Stimulated activated naive B cell treated with anti-CD40 and anti-IgM and Interleukin-4, amounts not matched to agents 10 μg/mL and 1 μg/mL and 100 μg/mL, for 72 hours (primary cell): ENCODE measurements at regions not wholly inside any gene's neighbourhood (a gene's known extent, or its start where the extent isn't known, plus 50 kb on each side); places are given as distances from the start of the nearest gene placed in this dataset.

Source experiments
- ATAC-seq, 2 donors: fragments of 150-1000 bp; cut with Tn5 transposase; replicated peaks; 2 replicates each; pipeline ENCODE4 v1.10.0; 2021; ENCODE audit warnings: moderate library complexity in 1 of 2
- DNase-seq: peaks from one replicate; pipeline ENCODE4 v3.0.0; 2021
- H3K27ac Mint-ChIP-seq: one replicate; pipeline ENCODE4 v1.8.0; 2022; ENCODE audit warnings: mild to moderate bottlenecking, mixed read lengths
- H3K27me3 Mint-ChIP-seq, 2 donors: one replicate each; pipeline ENCODE4 v1.8.0; 2022; ENCODE audit warnings: mixed read lengths in 2 of 2
- H3K36me3 Mint-ChIP-seq, 2 donors: one replicate each; pipeline ENCODE4 v1.8.0; 2022; ENCODE audit warnings: mixed read lengths in 2 of 2, mild to moderate bottlenecking in 1 of 2
- H3K4me1 Mint-ChIP-seq, 2 donors: one replicate each; pipeline ENCODE4 v1.8.0; 2022; ENCODE audit warnings: mixed read lengths in 2 of 2, mild to moderate bottlenecking in 1 of 2
- H3K4me3 Mint-ChIP-seq, 2 donors: one replicate each; pipeline ENCODE4 v1.8.0; 2022; ENCODE audit warnings: mild to moderate bottlenecking in 2 of 2, mixed read lengths in 2 of 2, moderate library complexity in 1 of 2
- H3K9me3 Mint-ChIP-seq, 2 donors: one replicate each; pipeline ENCODE4 v1.8.0; 2022; ENCODE audit warnings: mixed read lengths in 2 of 2, mild to moderate bottlenecking in 1 of 2

DNA sequence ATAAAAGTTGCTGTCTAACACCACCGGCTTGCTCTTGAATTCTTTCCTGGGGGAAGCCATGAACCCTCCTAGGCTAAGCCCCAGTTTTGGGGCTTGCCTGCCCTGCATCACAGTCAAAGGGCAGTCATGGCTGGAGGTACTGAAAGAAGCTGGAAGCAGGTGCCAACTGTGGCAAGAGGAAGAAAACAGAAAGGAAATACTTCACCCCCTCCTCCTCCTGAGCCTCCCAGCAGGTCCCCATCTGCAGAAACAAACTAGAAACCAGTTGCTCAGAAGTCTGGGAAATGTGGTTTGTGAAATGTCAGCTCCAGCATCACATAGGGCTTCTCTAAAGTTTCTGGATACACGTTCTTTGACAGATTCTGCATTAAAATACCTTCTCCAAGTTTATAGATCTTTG, 150.0 kb upstream of the PSMD7 start:
- H3K4me3 Mint-ChIP-seq: no peak overlapping the region
- peaks cover 4 to 9% of the 10 kb centered on the region in 2 donors for H3K9me3 Mint-ChIP-seq
- ATAC-seq (no peak), DNase-seq (no peak)
- no peaks in the 10 kb centered on the region for H3K4me1 Mint-ChIP-seq
- no peak overlapping the region for H3K27ac Mint-ChIP-seq
- peaks cover 6% of the 10 kb centered on the region in 2 donors for H3K27me3 Mint-ChIP-seq
- no peaks in the 10 kb centered on the region for H3K36me3 Mint-ChIP-seq

DNA sequence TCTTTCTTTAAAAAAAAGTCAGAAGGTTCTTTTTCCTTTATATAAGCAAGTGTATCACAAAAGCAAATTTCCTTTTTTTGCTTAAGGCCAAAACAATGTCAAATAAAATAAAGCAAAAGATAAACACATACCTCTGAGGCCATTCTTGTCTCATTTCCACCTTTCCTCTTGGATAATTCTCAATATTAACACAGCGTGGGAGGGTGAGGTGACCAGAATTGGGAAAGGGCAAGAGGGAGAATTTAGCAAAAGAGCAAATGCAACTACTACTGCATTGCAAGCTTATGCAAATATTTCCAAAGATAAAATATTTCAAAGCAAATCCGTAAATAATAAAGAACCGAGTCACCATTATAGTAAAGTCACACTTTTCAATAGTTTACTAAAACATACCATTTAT, 153.4 kb upstream of the PSMD7 start:
- no peaks in the 10 kb centered on the region for H3K4me1 Mint-ChIP-seq
- DNase-seq: no peak
- no peak overlapping the region for H3K4me3 Mint-ChIP-seq
- H3K27ac Mint-ChIP-seq: no peak overlapping the region
- peaks cover 6 to 11% of the 10 kb centered on the region in 2 donors for H3K27me3 Mint-ChIP-seq
- H3K36me3 Mint-ChIP-seq: no peaks in the 10 kb centered on the region
- ATAC-seq: no peak
- peaks cover 10 to 15% of the 10 kb centered on the region in 2 donors for H3K9me3 Mint-ChIP-seq

DNA sequence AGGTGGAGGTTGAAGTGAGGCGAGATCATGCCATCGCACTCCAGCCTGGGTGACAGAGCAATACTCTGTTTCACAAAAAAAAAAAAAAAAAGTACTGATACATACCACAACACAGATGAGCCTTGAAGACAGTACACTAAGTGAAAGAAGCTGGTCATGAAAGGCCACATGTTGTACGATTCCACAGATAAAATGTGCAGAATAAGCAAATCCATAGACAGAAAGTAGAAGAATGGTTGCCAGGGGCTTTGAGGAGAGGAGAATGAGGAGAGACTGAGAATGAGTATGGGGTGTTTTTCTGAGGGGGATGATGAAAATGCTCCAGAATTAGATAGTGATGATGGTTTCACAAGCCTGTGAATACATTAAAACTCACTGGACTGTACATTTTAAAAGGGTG, 155.6 kb upstream of the PSMD7 start:
- peaks cover 4 to 9% of the 10 kb centered on the region in 2 donors for H3K27me3 Mint-ChIP-seq
- DNase-seq: no peak
- no peaks in the 10 kb centered on the region for H3K4me1 Mint-ChIP-seq
- no peaks in the 10 kb centered on the region for H3K36me3 Mint-ChIP-seq
- H3K9me3 Mint-ChIP-seq: peaks cover 8 to 14% of the 10 kb centered on the region in 2 donors
- H3K4me3 Mint-ChIP-seq: no peak overlapping the region
- H3K27ac Mint-ChIP-seq: no peak overlapping the region
- no peak for ATAC-seq

DNA sequence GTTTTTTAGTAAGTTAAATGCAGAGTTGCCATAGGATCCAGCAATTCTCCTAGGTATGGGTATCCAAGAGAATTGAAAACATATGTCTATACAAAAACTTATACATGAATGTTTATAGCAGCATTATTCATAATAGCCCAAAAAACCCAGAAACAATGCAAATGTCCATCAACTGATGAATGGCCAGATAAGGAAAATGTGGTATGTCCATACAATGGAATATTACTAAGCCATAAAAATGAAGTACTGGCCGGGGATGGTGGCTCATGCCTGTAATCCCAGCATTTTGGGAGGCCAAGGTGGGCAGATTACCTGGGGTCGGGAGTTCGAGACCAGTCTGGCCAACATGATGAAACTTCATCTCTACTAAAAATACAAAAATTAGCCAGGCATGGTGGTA, 156.1 kb upstream of the PSMD7 start:
- DNase-seq: no peak

DNA sequence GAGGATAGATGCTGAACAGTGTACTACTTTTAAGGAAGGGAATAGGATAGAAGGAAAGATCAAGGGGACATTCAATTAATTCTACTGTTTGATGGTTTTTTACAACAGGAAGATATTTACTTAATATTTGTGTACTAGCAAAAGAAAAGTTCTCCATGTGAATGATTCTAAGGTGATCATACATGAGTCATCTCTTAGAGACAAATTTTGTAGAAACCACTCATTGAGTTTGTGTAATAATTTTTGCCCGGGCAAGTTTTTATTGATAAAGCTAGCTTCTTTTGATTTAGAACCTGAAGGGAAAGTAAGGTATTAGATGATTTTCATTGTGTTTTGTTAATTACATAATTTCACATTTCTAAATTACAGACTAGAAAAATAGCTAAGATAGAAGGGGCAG, 172.8 kb upstream of the PSMD7 start:
- Mint-ChIP-seq H3K9me3 (peaks cover 5% of the 10 kb centered on the region in 2 donors), H3K36me3 (no peaks in the 10 kb centered on the region), H3K4me1 (no peaks in the 10 kb centered on the region), H3K4me3 (no peak overlapping the region), H3K27ac (no peak overlapping the region), H3K27me3 (peaks cover 5 to 10% of the 10 kb centered on the region in 2 donors)
- DNase-seq (no peak), ATAC-seq (no peak)

More for the DNA sequence above, 156.1 kb upstream of the PSMD7 start:
- H3K27ac Mint-ChIP-seq: no peak overlapping the region
- no peak for ATAC-seq
- no peaks in the 10 kb centered on the region for H3K4me1 Mint-ChIP-seq
- H3K36me3 Mint-ChIP-seq: no peaks in the 10 kb centered on the region
- H3K27me3 Mint-ChIP-seq: peaks cover 0 to 5% of the 10 kb centered on the region in 2 donors
- H3K9me3 Mint-ChIP-seq: peaks cover 8 to 12% of the 10 kb centered on the region in 2 donors
- H3K4me3 Mint-ChIP-seq: no peak overlapping the region

DNA sequence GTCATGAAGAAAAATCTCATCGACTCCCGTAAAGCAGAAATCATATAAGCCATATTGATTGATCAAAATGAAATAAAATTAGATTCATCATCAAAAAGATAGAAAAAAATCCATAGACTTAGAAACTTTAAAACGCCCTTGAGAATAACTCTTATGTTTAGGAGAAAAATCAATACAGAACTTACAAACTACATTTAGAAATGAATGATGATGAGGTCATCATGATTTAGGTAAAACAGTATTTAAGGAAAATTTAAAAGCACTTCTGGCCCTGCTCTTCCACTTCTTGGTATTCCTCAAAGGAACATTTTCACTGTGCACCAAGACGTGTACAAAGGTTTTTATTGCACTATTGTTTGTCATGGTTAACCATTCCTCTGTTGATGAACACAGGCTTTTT, 173.4 kb upstream of the PSMD7 start:
- Mint-ChIP-seq H3K4me1 (no peaks in the 10 kb centered on the region), H3K27me3 (peaks cover 5 to 10% of the 10 kb centered on the region in 2 donors), H3K27ac (no peak overlapping the region), H3K9me3 (peaks cover 4 to 5% of the 10 kb centered on the region in 2 donors), H3K36me3 (no peaks in the 10 kb centered on the region), H3K4me3 (no peak overlapping the region)
- DNase-seq (no peak), ATAC-seq (no peak)

DNA sequence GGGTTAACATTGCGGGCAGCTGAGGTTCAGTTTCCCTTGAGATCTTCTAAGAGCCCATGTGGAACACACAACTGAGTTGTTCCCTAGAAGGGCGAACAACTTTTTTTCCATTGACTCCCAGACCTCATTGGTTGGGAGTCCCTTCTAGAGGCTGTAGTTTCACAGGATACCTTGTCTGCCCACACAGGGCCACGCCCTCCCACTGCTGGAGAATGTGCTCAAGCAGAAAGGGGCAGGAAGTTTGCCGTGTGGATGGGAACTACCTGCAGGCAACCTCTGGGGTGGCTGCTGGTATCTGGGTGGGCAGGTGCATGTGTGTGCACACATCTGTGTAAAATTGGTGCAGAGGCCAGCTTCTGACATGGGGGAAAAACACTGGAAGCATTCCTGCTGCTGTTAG, 178.8 kb upstream of the PSMD7 start:
- DNase-seq (no peak), ATAC-seq (no peak)
- H3K27me3 Mint-ChIP-seq: peaks cover 16 to 21% of the 10 kb centered on the region in 2 donors
- no peak overlapping the region for H3K27ac Mint-ChIP-seq
- H3K9me3 Mint-ChIP-seq: no peaks in the 10 kb centered on the region
- H3K4me1 Mint-ChIP-seq: no peaks in the 10 kb centered on the region
- H3K4me3 Mint-ChIP-seq: no peak overlapping the region
- no peaks in the 10 kb centered on the region for H3K36me3 Mint-ChIP-seq

DNA sequence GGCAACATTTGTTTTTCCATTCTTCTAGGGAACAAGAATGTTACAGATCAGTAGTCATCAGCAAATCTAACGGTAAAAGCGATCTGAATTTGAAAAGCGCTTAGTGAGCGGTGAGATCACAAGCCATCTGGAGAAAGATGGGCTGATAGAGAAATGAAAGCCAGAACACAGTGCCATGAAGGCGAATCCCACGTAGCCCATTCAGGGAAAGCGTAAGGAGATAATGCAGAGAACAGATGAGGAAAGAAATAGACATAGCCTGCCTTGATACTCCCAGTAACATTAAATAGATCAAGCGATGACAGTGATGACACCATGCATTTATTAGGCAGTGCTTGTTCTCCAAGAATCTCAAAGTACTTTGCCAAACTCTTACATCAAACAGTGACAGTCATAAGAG, 183.1 kb upstream of the PSMD7 start:
- H3K4me1 Mint-ChIP-seq: no peaks in the 10 kb centered on the region
- no peak for DNase-seq
- H3K9me3 Mint-ChIP-seq: no peaks in the 10 kb centered on the region
- H3K36me3 Mint-ChIP-seq: no peaks in the 10 kb centered on the region
- ATAC-seq: no peak
- peaks cover 12 to 17% of the 10 kb centered on the region in 2 donors for H3K27me3 Mint-ChIP-seq
- H3K4me3 Mint-ChIP-seq: no peak overlapping the region
- no peak overlapping the region for H3K27ac Mint-ChIP-seq

DNA sequence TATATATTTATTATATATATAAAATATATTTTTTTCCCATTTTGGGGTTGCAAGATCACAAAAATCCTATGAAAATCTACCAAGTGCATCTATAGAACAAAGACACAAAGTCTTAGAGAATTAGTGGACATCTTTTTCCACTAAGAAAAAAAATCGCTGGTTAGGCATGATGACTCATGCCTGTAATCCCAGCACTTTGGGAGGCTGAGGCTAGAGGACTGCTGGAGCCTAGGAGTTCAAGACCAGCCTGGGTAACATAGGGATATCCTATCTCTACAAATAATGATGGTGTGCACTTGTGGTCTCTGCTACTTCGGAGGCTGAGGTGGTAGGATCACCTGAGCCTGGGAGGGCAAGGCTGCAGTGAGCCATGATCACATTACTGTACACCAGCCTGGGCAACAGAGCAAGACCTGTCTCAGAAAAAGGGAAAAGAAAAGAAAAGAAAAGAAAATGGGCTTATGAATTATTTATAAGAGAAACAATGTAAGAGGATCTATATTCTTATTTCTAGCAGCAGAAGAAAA, 185.1 kb upstream of the PSMD7 start:
- ATAC-seq: peak in 1 of 2 donors; percentile 12

DNA sequence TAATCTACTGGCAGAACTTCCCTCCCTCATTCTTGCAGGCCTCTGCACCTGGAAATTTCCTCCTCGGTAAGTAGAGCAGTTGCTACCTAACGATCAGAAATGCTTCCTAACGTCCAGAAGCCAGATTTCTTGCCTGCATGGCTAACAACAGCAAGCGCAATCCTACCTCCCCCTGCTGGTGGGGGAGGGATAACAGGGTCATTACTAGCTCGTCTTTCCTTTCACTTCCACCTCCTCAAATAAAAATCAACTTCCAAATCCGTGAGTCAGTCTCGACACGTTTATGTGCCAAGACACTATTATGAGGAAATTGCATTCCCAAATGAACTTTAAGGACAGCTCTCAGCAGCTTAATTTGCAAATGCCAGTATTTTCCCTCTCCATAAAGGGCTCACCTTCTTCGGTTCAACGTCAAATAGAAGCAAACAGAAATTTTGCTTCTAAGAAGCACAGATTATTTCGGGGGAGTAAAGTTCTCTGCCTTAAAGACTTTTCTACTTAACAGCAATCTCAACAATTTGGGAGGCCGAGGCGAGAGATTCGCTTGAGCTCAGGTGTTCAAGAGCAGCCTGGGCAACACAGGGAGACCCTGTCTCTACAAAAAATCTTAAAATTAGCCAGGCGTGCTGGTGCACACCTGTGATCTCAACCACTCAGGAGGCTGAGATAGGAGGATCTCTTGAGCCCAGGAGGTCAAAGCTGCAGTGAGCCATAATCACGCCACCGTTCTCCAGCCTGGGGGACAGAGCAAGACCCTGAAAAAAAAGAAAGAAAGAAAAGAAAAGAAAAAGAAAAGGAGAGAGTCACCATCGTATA, 188.6 kb upstream of the PSMD7 start:
- ATAC-seq: peak; percentile 47 to 69

More for the DNA sequence above, 185.1 kb upstream of the PSMD7 start:
- no peaks in the 10 kb centered on the region for H3K36me3 Mint-ChIP-seq
- peaks cover 2 to 9% of the 10 kb centered on the region in 2 donors for H3K4me1 Mint-ChIP-seq
- H3K4me3 Mint-ChIP-seq: no peak overlapping the region
- H3K27ac Mint-ChIP-seq: no peak overlapping the region
- DNase-seq: no peak
- peaks cover 5 to 13% of the 10 kb centered on the region in 2 donors for H3K27me3 Mint-ChIP-seq
- no peaks in the 10 kb centered on the region for H3K9me3 Mint-ChIP-seq

DNA sequence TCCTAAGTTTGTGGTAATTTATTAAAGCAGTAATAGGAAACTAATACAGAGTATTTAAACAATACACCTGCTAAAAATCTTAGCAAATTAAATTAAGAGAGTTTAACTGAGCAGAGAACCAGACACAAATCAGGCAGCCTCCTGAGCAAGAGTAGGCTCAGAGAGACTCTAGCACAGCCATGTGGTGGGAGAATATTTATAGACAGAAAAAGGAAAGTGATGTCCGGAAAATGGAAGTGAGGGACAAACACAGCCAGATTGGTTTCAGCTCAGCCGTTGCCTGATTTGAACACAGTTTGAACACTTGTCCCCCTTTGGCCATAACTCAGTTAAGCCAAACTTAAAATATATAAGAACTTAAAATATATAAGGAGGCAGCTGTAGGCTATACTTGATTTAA, 192.6 kb upstream of the PSMD7 start:
- Mint-ChIP-seq H3K9me3 (peaks cover 7 to 8% of the 10 kb centered on the region in 2 donors), H3K4me3 (no peak overlapping the region), H3K4me1 (peaks cover 2 to 9% of the 10 kb centered on the region in 2 donors), H3K36me3 (no peaks in the 10 kb centered on the region), H3K27me3 (no peaks in the 10 kb centered on the region), H3K27ac (no peak overlapping the region)
- DNase-seq (no peak), ATAC-seq (no peak)

More for the DNA sequence above, 188.6 kb upstream of the PSMD7 start:
- peak; percentile 13 for DNase-seq
- Mint-ChIP-seq H3K9me3 (no peaks in the 10 kb centered on the region), H3K4me3 (peak overlapping the region; percentile 18 to 60), H3K36me3 (no peaks in the 10 kb centered on the region), H3K4me1 (peaks cover 2 to 9% of the 10 kb centered on the region in 2 donors), H3K27ac (no peak overlapping the region), H3K27me3 (peaks cover 0 to 6% of the 10 kb centered on the region in 2 donors)

DNA sequence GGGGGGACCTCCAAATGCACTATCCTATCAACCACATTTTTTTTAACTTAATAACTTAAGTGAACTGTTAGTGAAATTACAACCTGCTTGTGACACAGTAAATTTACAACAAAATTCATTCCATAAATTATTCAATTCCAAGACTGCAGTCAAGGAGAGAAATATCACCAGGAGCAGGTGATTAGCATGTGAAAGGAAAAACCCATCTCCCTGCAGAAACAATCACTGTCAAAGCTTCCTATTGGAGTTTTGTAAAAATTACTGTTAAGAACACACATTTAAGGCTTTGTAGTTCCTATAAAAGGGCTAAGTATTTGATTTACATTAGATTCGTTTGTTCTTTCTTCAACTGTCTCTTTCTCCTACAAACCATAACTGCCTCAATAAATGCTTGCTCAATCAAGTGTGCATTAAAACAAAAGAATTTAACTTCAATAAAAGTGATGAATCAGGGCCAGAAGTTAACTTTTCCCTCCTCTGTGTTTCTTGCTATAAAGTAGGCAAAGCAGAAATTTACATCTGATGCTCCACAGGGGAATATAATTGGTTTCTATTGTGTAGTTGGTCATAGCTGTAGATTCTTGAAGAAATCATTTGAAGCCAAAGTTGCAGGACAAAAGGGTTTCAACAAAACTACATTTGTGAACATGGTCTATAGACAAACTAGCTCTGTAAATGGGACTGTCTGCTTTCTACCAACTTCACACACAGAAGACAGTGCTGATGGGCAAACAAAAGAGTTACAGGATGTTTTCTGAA, 195.1 kb upstream of the PSMD7 start:
- Mint-ChIP-seq H3K4me3 (no peak overlapping the region), H3K36me3 (no peaks in the 10 kb centered on the region), H3K9me3 (peaks cover 7 to 8% of the 10 kb centered on the region in 2 donors), H3K27me3 (no peaks in the 10 kb centered on the region), H3K27ac (no peak overlapping the region), H3K4me1 (no peaks in the 10 kb centered on the region)
- DNase-seq: no peak
- ATAC-seq: no peak

DNA sequence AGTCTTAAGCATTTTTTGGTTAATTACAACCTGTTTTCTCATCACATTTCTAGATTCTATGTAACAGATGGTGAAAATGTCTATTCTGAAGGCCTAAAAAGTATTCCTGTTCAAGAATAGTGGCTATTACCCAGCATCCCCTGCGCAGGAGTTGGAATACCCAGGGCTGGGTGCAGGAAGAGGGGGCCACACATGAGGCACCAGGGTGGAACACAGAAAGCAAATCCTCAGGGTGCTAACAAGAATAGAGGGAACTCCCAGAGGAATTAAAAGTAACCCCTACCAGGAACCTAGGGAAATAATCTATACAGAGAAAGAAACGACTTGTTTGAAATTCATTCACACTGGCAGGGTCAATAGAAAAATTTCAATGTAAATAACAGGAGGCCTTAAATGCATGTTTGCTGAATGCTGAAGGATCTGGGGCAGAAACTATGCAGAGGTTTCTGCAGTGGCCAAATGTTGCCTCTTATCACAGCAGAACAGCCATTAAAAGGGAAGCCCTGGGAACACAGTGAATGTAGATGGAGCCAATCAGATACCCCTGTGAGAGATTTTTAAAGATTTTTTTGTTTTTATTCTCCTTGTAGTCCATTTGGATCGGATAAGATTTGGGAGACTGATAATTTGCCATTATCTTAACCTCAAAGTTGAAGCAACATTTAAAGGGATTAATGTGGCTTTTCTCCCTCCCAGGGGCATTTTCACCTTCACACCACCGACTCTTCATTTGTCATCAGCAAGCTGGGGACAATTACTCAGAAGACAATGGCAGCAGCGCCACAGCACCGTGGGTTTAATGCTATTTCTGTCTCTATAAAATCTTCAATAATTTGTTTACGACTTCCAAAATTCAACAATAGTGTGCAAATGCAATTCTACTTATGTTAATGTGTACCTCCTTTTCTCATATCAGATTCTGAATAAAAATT, 196.0 kb upstream of the PSMD7 start:
- ATAC-seq (no peak), DNase-seq (no peak)
- Mint-ChIP-seq H3K9me3 (peaks cover 7 to 8% of the 10 kb centered on the region in 2 donors), H3K27ac (no peak overlapping the region), H3K4me1 (no peaks in the 10 kb centered on the region), H3K36me3 (no peaks in the 10 kb centered on the region), H3K27me3 (no peaks in the 10 kb centered on the region), H3K4me3 (no peak overlapping the region)

DNA sequence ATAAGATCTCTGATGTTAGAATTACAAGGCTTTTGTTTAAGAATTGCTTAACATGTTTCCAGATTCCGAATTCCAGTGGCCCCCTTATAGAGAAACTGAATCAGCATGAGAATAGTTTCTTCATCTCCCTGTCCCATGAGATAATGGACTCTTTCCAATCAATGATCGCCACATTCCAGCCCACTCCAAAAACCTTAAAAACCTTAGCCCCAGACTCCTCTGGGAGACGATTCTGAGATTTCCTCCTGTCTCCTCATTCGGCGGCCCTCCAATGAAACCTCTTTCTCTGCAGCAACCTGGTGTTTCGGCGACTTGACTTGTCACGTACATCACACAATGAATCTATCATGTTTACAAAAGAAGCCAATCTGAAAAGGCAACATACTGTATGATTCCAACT, 197.1 kb upstream of the PSMD7 start:
- Mint-ChIP-seq H3K36me3 (no peaks in the 10 kb centered on the region), H3K4me1 (peaks cover 5 to 8% of the 10 kb centered on the region in 2 donors), H3K27me3 (no peaks in the 10 kb centered on the region), H3K27ac (no peak overlapping the region), H3K4me3 (no peak overlapping the region), H3K9me3 (peaks cover 7 to 8% of the 10 kb centered on the region in 2 donors)
- ATAC-seq: no peak
- DNase-seq: no peak
